Glutamatergic neuron (in vitro differentiated cells): ENCODE measurements at regions not wholly inside any gene's neighbourhood (a gene's known extent, or its start where the extent isn't known, plus 50 kb on each side); places are given as distances from the start of the nearest gene placed in this dataset.

Experiments
- DNase-seq: peaks from one replicate; pipeline ENCODE4 v3.0.0; 2022
- H3K27ac Mint-ChIP-seq: one replicate; pipeline ENCODE4 v1.8.0; 2020; ENCODE audit warnings: mild to moderate bottlenecking, mixed read lengths, inconsistent platforms; ENCODE audit not compliant: unreplicated experiment
- H3K27me3 Mint-ChIP-seq: one replicate; pipeline ENCODE4 v1.8.0; 2020; ENCODE audit warnings: mild to moderate bottlenecking, moderate library complexity, mixed read lengths, inconsistent platforms; ENCODE audit not compliant: unreplicated experiment
- H3K36me3 Mint-ChIP-seq: one replicate; pipeline ENCODE4 v1.8.0; 2020; ENCODE audit warnings: mild to moderate bottlenecking, mixed read lengths, inconsistent platforms; ENCODE audit not compliant: unreplicated experiment
- H3K4me1 Mint-ChIP-seq: one replicate; pipeline ENCODE4 v1.8.0; 2020; ENCODE audit warnings: mild to moderate bottlenecking, low read depth, mixed read lengths, inconsistent platforms; ENCODE audit not compliant: unreplicated experiment
- H3K4me3 Mint-ChIP-seq: one replicate; pipeline ENCODE4 v1.8.0; 2020; ENCODE audit warnings: mild to moderate bottlenecking, mixed read lengths, inconsistent platforms; ENCODE audit not compliant: unreplicated experiment
- H3K9me3 Mint-ChIP-seq: one replicate; pipeline ENCODE4 v1.8.0; 2020; ENCODE audit warnings: mild to moderate bottlenecking, moderate library complexity, mixed read lengths, inconsistent platforms; ENCODE audit not compliant: unreplicated experiment
- TF ChIP-seq, protein P1 (sequence below): fragments of 200-600 bp; sonication (generic); IDR thresholded peaks from one replicate; pipeline ENCODE4 v1.5.0; 2021; ENCODE audit not compliant: partially characterized antibody, unreplicated experiment

GRCh38 chr7:15932318-15932717, 245.8 kb upstream of the MEOX2 start:
- Mint-ChIP-seq H3K4me3 (no peak overlapping the region), H3K36me3 (no peaks in the 10 kb centered on the region), H3K9me3 (no peaks in the 10 kb centered on the region), H3K27me3 (no peaks in the 10 kb centered on the region), H3K27ac (no peak overlapping the region), H3K4me1 (no peaks in the 10 kb centered on the region)
- TF ChIP-seq, protein P1, sequence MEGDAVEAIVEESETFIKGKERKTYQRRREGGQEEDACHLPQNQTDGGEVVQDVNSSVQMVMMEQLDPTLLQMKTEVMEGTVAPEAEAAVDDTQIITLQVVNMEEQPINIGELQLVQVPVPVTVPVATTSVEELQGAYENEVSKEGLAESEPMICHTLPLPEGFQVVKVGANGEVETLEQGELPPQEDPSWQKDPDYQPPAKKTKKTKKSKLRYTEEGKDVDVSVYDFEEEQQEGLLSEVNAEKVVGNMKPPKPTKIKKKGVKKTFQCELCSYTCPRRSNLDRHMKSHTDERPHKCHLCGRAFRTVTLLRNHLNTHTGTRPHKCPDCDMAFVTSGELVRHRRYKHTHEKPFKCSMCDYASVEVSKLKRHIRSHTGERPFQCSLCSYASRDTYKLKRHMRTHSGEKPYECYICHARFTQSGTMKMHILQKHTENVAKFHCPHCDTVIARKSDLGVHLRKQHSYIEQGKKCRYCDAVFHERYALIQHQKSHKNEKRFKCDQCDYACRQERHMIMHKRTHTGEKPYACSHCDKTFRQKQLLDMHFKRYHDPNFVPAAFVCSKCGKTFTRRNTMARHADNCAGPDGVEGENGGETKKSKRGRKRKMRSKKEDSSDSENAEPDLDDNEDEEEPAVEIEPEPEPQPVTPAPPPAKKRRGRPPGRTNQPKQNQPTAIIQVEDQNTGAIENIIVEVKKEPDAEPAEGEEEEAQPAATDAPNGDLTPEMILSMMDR = no peak
- DNase-seq = no peak

DNA sequence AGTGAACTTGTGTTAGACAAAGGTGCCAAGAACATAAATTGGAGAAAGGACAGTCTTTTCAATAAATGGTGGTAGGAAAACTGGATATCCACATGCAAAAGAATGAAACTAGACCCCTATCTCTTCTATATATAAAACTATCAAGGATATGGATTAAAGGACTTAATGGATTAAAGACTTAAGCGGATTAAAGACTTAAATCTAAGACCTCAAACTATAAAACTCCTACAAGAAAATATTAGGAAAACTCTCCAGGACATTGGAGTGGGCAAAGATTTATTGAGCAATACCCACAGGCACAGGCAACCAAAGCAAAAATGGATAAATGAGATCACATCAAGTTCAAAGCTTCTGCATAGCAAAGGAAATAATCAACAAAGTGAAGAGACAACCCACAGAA, 242.9 kb upstream of the MEOX2 start:
- Mint-ChIP-seq H3K4me1 (no peaks in the 10 kb centered on the region), H3K27me3 (no peaks in the 10 kb centered on the region), H3K4me3 (no peak overlapping the region), H3K27ac (no peak overlapping the region), H3K9me3 (no peaks in the 10 kb centered on the region), H3K36me3 (peaks cover 4% of the 10 kb centered on the region)
- no peak for DNase-seq
- TF ChIP-seq, protein P1 = no peak

DNA sequence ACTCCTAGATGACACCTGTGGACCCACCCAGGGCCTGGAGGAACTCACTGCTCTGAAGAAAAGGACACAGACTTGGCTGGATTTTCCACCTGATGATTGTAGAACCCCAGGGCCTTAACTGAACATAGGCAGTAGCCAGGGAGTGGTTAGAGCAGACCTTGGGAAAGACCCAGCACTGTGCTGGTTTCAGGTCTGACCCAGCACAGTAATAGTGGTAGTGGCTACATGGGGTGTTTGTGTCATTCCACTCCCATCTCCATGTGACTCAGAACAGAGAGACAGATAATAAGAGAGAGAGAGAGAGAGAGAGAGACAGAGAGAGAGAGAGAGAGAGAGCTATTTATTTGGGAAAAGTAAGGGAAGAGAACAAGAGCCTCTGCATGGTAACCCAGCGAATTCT, 239.1 kb upstream of the MEOX2 start:
- no peaks in the 10 kb centered on the region for H3K27me3 Mint-ChIP-seq
- H3K4me1 Mint-ChIP-seq = no peaks in the 10 kb centered on the region
- H3K27ac Mint-ChIP-seq = no peak overlapping the region
- H3K9me3 Mint-ChIP-seq = peaks cover 2% of the 10 kb centered on the region
- DNase-seq = no peak
- H3K36me3 Mint-ChIP-seq = peaks cover 11% of the 10 kb centered on the region
- no peak overlapping the region for H3K4me3 Mint-ChIP-seq
- TF ChIP-seq, protein P1 = no peak

GRCh38 chr7:15924910-15925309, 238.4 kb upstream of the MEOX2 start:
- Mint-ChIP-seq H3K4me3 (no peak overlapping the region), H3K27me3 (no peaks in the 10 kb centered on the region), H3K36me3 (peaks cover 11% of the 10 kb centered on the region), H3K9me3 (peaks cover 2% of the 10 kb centered on the region), H3K4me1 (no peaks in the 10 kb centered on the region), H3K27ac (no peak overlapping the region)
- TF ChIP-seq, protein P1 = no peak
- no peak for DNase-seq

GRCh38 chr7:15922002-15922401, 235.5 kb upstream of the MEOX2 start:
- Mint-ChIP-seq H3K4me3 (no peak overlapping the region), H3K27ac (no peak overlapping the region), H3K27me3 (no peaks in the 10 kb centered on the region), H3K9me3 (peaks cover 2% of the 10 kb centered on the region), H3K36me3 (peaks cover 11% of the 10 kb centered on the region), H3K4me1 (no peaks in the 10 kb centered on the region)
- TF ChIP-seq, protein P1 = no peak
- no peak for DNase-seq
